ENCODE measurements at regions not wholly inside any gene's neighbourhood (a gene's known extent, or its start where the extent isn't known, plus 50 kb on each side); places are given as distances from the start of the nearest gene placed in this dataset.

- no peak for DNase-seq (ENCODE audit: low read depth in 4 of 4, low spot score in 3 of 4)
Measured at GRCh38 chr6:150813993-150814359, 51.5 kb upstream of the MTHFD1L start.
